IMR-90 (cell line): ENCODE measurements at regions not wholly inside any gene's neighbourhood (a gene's known extent, or its start where the extent isn't known, plus 50 kb on each side); places are given as distances from the start of the nearest gene placed in this dataset.

ENCODE experiments used
- ATAC-seq: fragments of 200-7000 bp; cut with Tn5 transposase; 2 replicates; pipeline ENCODE4 v1.9.1; 2020; ENCODE audit warnings: low read depth, mild to moderate bottlenecking, moderate library complexity
- BruUV-seq: library from RNA; stranded (reverse); fragments of 400-500 nt; replicated peaks from 2 replicates; lab custom pipeline; 2021; lab: Mats Ljungman, UMichigan
- CTCF ChIA-PET: fragments of 300-600 bp; formaldehyde crosslinking; extraction: SDS; loops from one replicate; lab custom pipeline; 2021; ENCODE audit warnings: antibody characterized with exemption; lab: Yijun Ruan, JAX
- POLR2A ChIA-PET: fragments of 300-600 bp; sonication (Branson Sonifier 250); formaldehyde crosslinking; loops from one replicate; lab custom pipeline; 2022; ENCODE audit warnings: antibody characterized with exemption; ENCODE audit not compliant: unreplicated experiment; lab: Charles Lee
- DNase-seq: peaks from one replicate; pipeline ENCODE4 v3.0.0; 2013
- H2AFZ ChIP-seq: replicated peaks from 2 replicates; pipeline ENCODE3; 2013; ENCODE audit warnings: low read length, mild to moderate bottlenecking; ENCODE audit not compliant: poor library complexity
- H2AK5ac ChIP-seq: 2 replicates; pipeline ENCODE4 v1.6.1; 2013; ENCODE audit warnings: low read depth, low read length, inconsistent platforms
- H2AK9ac ChIP-seq: replicated peaks from 2 replicates; pipeline ENCODE3; 2013; ENCODE audit warnings: mild to moderate bottlenecking, low read depth, low read length, moderate library complexity; ENCODE audit not compliant: poor library complexity
- H2BK120ac ChIP-seq: 2 replicates; pipeline ENCODE4 v1.6.1; 2013; ENCODE audit warnings: low read depth, low read length, inconsistent platforms
- H2BK15ac ChIP-seq: 3 replicates; pipeline ENCODE4 v1.6.1; 2013; ENCODE audit warnings: low read depth, low read length, inconsistent platforms
- H2BK20ac ChIP-seq: 2 replicates; pipeline ENCODE4 v1.6.1; 2013; ENCODE audit warnings: low read depth, mild to moderate bottlenecking, inconsistent platforms, low read length, moderate library complexity
- H2BK5ac ChIP-seq: 2 replicates; pipeline ENCODE4 v1.6.1; 2013; ENCODE audit warnings: mild to moderate bottlenecking, low read depth, low read length, inconsistent platforms; ENCODE audit not compliant: poor library complexity, severe bottlenecking
- H3K14ac ChIP-seq: replicated peaks from 2 replicates; pipeline ENCODE4 v1.6.1; 2013; ENCODE audit warnings: low read depth, low read length, inconsistent platforms
- H3K18ac ChIP-seq: 2 replicates; pipeline ENCODE4 v1.6.1; 2013; ENCODE audit warnings: low read depth, low read length, control low read depth
- H3K23ac ChIP-seq: 2 replicates; pipeline ENCODE4 v1.6.1; 2013; ENCODE audit warnings: low read depth, low read length, inconsistent platforms
- H3K27ac ChIP-seq: 2 replicates; pipeline ENCODE4 v1.5.1; 2013; ENCODE audit warnings: mild to moderate bottlenecking, control low read depth, low read length; ENCODE audit not compliant: insufficient read depth
- H3K27me3 ChIP-seq: 2 replicates; pipeline ENCODE4 v1.6.1; 2013; ENCODE audit warnings: low read length; ENCODE audit not compliant: control insufficient read depth, insufficient read depth
- H3K36me3 ChIP-seq: 2 replicates; pipeline ENCODE4 v1.6.1; 2013; ENCODE audit warnings: low read length, mixed read lengths; ENCODE audit not compliant: control insufficient read depth, insufficient read depth
- H3K4ac ChIP-seq: 2 replicates; pipeline ENCODE4 v1.6.1; 2013; ENCODE audit warnings: low read depth, low read length, inconsistent platforms
- H3K4me1 ChIP-seq: 2 replicates; pipeline ENCODE4 v1.6.1; 2013; ENCODE audit warnings: low read length, mixed read lengths; ENCODE audit not compliant: control insufficient read depth, insufficient read depth
- H3K4me2 ChIP-seq: 2 replicates; pipeline ENCODE4 v1.6.1; 2013; ENCODE audit warnings: low read depth, mild to moderate bottlenecking, control low read depth, low read length, moderate library complexity
- H3K4me3 ChIP-seq: 2 replicates; pipeline ENCODE4 v1.5.1; 2013; ENCODE audit warnings: low read depth, mild to moderate bottlenecking, control low read depth, low read length, moderate library complexity; ENCODE audit not compliant: insufficient read depth
- H3K56ac ChIP-seq: 2 replicates; pipeline ENCODE4 v1.6.1; 2013; ENCODE audit warnings: low read length, inconsistent platforms; ENCODE audit not compliant: insufficient read depth; ENCODE audit errors: extremely low read depth
- H3K79me1 ChIP-seq, 2 experiments: 2 replicates each; pipeline ENCODE4 v1.6.1; 2013; ENCODE audit warnings: low read length in 2 of 2, inconsistent platforms in 1 of 2, low read depth in 1 of 2
- H3K9ac ChIP-seq: 2 replicates; pipeline ENCODE4 v1.6.1; 2013; ENCODE audit warnings: low read depth, low read length, control low read depth
- H3K9me1 ChIP-seq: 2 replicates; pipeline ENCODE4 v1.6.1; 2013; ENCODE audit warnings: low read length, inconsistent platforms; ENCODE audit not compliant: insufficient read depth
- H3K9me3 ChIP-seq: 2 replicates; pipeline ENCODE4 v1.6.1; 2013; ENCODE audit warnings: low read length; ENCODE audit not compliant: control insufficient read depth, insufficient read depth
- H4K20me1 ChIP-seq: 2 replicates; pipeline ENCODE4 v1.6.1; 2013; ENCODE audit warnings: low read length, inconsistent platforms; ENCODE audit not compliant: insufficient read depth
- H4K5ac ChIP-seq: 2 replicates; pipeline ENCODE4 v1.6.1; 2013; ENCODE audit warnings: mild to moderate bottlenecking, low read depth, low read length, control low read depth
- H4K8ac ChIP-seq, 2 experiments: 2 replicates each; pipeline ENCODE4 v1.6.1; 2013; ENCODE audit warnings: low read depth in 2 of 2, low read length in 2 of 2, control low read depth in 1 of 2, inconsistent platforms in 1 of 2
- H4K91ac ChIP-seq: 2 replicates; pipeline ENCODE4 v1.6.1; 2013; ENCODE audit warnings: low read depth, low read length, inconsistent platforms; ENCODE audit not compliant: insufficient read depth
- CTCF ChIP-seq: conservative IDR thresholded peaks from 2 replicates; pipeline ENCODE4 v1.5.1; 2012; ENCODE audit warnings: mild to moderate bottlenecking, low read depth, low read length, improper control_type of control experiment
- ELK1 ChIP-seq: fragments of 150-350 bp; IDR thresholded peaks from 2 replicates; pipeline ENCODE4 v1.6.1; 2016; ENCODE audit warnings: low read depth, mild to moderate bottlenecking, low read length, moderate library complexity, borderline replicate concordance
- MAZ ChIP-seq: IDR thresholded peaks from 2 replicates; pipeline ENCODE4 v1.6.1; 2012; ENCODE audit warnings: low read depth, mild to moderate bottlenecking, low read length, improper control_type of control experiment, moderate library complexity, borderline replicate concordance
- NFE2L2 ChIP-seq: fragments of 150-350 bp; IDR thresholded peaks from 2 replicates; pipeline ENCODE4 v1.6.1; 2016; ENCODE audit warnings: low read depth, mild to moderate bottlenecking, low read length
- RAD21 ChIP-seq: IDR thresholded peaks from 2 replicates; pipeline ENCODE4 v1.6.1; 2012; ENCODE audit warnings: low read length, improper control_type of control experiment
- WGBS, 2 experiments: methylation state at CpG; one replicate each; pipeline versions ENCODE4 v1.1.5 to v1.1.7; 2013; ENCODE audit warnings: missing lambda C conversion rate in 2 of 2; ENCODE audit not compliant: insufficient read length in 1 of 2; ENCODE audit errors: extremely low coverage in 2 of 2; 5-methylcytosine and 5-hydroxymethylcytosine counted together
- dilution Hi-C: fragments of 300-500 bp; cut with HindIII; formaldehyde crosslinking; loops from one replicate; pipeline ENCODE4 v1.14.3; 2018; ENCODE audit warnings: low sequenced_read_pairs; ENCODE audit not compliant: unreplicated experiment
- in situ Hi-C: fragments of 300-500 bp; cut with MboI; formaldehyde crosslinking; loops from 3 replicates; pipeline ENCODE4 v1.14.3; 2019; ENCODE audit warnings: low sequenced_read_pairs, inconsistent platforms, mixed read lengths
- intact Hi-C: fragments of 100-400 bp; cut with micrococcal nuclease; formaldehyde crosslinking; loops from 2 replicates; pipeline ENCODE4 v1.10.0; 2022

GRCh38 chr18:44507729-44508325 lies 172.9 kb upstream of the SETBP1 start:
- H3K18ac ChIP-seq: no peak overlapping the region
- H2AK9ac ChIP-seq: no peak overlapping the region
- no peak overlapping the region for H2BK120ac ChIP-seq
- ChIA-PET POLR2A (no interaction called here), CTCF (interaction anchor here (0.6 kb wide), 1 partner anchor 103 kb away, joined by 3 read pairs; no protein-coding TSS in a partner anchor)
- no peak overlapping the region for H3K14ac ChIP-seq
- DNase-seq: no peak
- dilution Hi-C loops (no loop called here), in situ Hi-C loops (no loop called here), intact Hi-C loops (no loop called here)
- H3K4me2 ChIP-seq: no peak overlapping the region
- no peak overlapping the region for H3K9ac ChIP-seq
- no peak for ATAC-seq
- H3K4ac ChIP-seq: no peak overlapping the region
- no TSS peak for BruUV-seq
- H3K56ac ChIP-seq: no peak overlapping the region
- H2AK5ac ChIP-seq: no peak overlapping the region
- H4K5ac ChIP-seq: no peak overlapping the region
- H3K79me1 ChIP-seq: no peaks in the 10 kb centered on the region
- no peaks in the 10 kb centered on the region for H4K20me1 ChIP-seq
- no peaks in the 10 kb centered on the region for H3K27me3 ChIP-seq
- H2BK20ac ChIP-seq: no peak overlapping the region
- 83% methylated on average over 1 of the region's 6 CpGs; no CpG with 5 or more reads in 1 of the 2 experiments for WGBS, 2 experiments
- no peak overlapping the region for H2AFZ ChIP-seq
- no peak overlapping the region for H3K23ac ChIP-seq
- no peaks in the 10 kb centered on the region for H3K9me1 ChIP-seq
- no peak overlapping the region for H4K8ac ChIP-seq
- no peaks in the 10 kb centered on the region for H3K9me3 ChIP-seq
- H2BK15ac ChIP-seq: no peak overlapping the region
- no peaks in the 10 kb centered on the region for H3K36me3 ChIP-seq
- H2BK5ac ChIP-seq: no peak overlapping the region
- H4K91ac ChIP-seq: no peak overlapping the region
- TF ChIP-seq RAD21 (no peak), MAZ (no peak), NFE2L2 (no peak), CTCF (no peak), ELK1 (no peak)
- H3K4me1 ChIP-seq: no peaks in the 10 kb centered on the region
- no peak overlapping the region for H3K4me3 ChIP-seq
- H3K27ac ChIP-seq: no peak overlapping the region
